Body of pancreas (tissue), 4 donors: ENCODE measurements at regions not wholly inside any gene's neighbourhood (a gene's known extent, or its start where the extent isn't known, plus 50 kb on each side); places are given as distances from the start of the nearest gene placed in this dataset.
"Not testable (repeated sequence)": the region's sequence is repeated elsewhere in the genome, so short reads cannot be mapped to it uniquely, and the experiment has no call there.

Source experiments
- POLR2A ChIP-seq, 3 donors: fragments of 450-650 bp; IDR thresholded peaks; one replicate each; pipeline ENCODE4 v1.6.1; 2016; ENCODE audit warnings: antibody characterized with exemption in 3 of 3, mild to moderate bottlenecking in 2 of 3
- TF ChIP-seq, protein P1 (sequence below), 7 experiments: fragments of 450-650 bp in 4 of 7; fragments of 200-600 bp in 3 of 7; sonication (generic) in 3 of 7; IDR thresholded peaks; one replicate each; pipeline ENCODE4 v1.5.1; 2016 to 2019; ENCODE audit warnings: antibody characterized with exemption in 7 of 7

DNA sequence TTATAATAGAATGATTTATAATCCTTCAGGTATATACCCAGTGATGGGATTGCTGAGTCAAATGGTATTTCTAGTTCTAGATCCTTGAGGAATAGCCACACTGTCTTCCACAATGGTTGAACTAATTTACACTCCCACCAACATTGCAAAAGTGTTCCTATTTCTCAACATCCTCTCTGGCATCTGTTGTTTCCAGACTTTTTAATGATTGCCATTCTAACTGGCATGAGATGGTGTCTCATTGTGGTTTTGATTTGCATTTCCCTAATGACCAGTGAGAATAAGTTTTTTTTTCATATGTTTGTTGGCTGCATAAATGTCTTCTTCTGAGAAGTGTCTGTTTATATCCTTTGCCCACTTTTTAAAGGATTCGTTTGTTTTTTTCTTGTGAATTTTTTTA is 615.1 kb downstream of the STK39 start:
- not testable (repeated sequence) for TF ChIP-seq POLR2A (IDR thresholded peaks at IDR 0.05)
- TF ChIP-seq, protein P1, sequence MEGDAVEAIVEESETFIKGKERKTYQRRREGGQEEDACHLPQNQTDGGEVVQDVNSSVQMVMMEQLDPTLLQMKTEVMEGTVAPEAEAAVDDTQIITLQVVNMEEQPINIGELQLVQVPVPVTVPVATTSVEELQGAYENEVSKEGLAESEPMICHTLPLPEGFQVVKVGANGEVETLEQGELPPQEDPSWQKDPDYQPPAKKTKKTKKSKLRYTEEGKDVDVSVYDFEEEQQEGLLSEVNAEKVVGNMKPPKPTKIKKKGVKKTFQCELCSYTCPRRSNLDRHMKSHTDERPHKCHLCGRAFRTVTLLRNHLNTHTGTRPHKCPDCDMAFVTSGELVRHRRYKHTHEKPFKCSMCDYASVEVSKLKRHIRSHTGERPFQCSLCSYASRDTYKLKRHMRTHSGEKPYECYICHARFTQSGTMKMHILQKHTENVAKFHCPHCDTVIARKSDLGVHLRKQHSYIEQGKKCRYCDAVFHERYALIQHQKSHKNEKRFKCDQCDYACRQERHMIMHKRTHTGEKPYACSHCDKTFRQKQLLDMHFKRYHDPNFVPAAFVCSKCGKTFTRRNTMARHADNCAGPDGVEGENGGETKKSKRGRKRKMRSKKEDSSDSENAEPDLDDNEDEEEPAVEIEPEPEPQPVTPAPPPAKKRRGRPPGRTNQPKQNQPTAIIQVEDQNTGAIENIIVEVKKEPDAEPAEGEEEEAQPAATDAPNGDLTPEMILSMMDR (IDR thresholded peaks at IDR 0.05), result not testable (repeated sequence)
